Prostate gland (tissue), 2 donors: ENCODE measurements at regions not wholly inside any gene's neighbourhood (a gene's known extent, or its start where the extent isn't known, plus 50 kb on each side); places are given as distances from the start of the nearest gene placed in this dataset.

ENCODE experiments used
- POLR2A ChIP-seq: fragments of 450-650 bp; IDR thresholded peaks from one replicate; pipeline ENCODE4 v1.6.1; 2016; ENCODE audit warnings: antibody characterized with exemption, mild to moderate bottlenecking
- TF ChIP-seq, protein P1 (sequence below), 4 experiments: fragments of 200-600 bp in 2 of 4; fragments of 450-650 bp in 2 of 4; sonication (generic) in 2 of 4; IDR thresholded peaks; 1 replicate in 3 of 4; 2 replicates in 1 of 4; pipeline ENCODE4 v1.5.1; 2016 to 2019; ENCODE audit warnings: antibody characterized with exemption in 4 of 4, mild to moderate bottlenecking in 2 of 4, moderate library complexity in 2 of 4

DNA sequence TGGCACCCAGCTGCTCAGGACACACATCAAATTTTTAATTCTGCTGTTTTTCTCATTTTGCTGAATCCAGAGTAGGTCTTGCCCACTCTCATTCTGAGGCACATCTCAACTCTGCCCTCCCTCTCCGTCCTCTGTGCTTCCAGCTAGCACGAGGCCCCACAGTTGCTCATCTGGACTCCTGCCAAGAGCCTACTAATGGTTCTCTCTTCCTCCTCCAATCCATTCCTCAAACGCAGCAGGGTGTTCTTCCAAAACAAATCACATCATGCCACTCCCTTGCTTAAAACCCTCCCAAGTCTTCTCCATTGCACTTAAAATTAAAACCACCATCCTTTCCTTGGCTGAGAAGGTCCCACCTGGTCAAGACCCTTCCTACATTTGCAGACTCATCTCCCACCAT is 49.8 kb upstream of the SCAF4 start:
- TF ChIP-seq POLR2A = no peak
- TF ChIP-seq, protein P1, sequence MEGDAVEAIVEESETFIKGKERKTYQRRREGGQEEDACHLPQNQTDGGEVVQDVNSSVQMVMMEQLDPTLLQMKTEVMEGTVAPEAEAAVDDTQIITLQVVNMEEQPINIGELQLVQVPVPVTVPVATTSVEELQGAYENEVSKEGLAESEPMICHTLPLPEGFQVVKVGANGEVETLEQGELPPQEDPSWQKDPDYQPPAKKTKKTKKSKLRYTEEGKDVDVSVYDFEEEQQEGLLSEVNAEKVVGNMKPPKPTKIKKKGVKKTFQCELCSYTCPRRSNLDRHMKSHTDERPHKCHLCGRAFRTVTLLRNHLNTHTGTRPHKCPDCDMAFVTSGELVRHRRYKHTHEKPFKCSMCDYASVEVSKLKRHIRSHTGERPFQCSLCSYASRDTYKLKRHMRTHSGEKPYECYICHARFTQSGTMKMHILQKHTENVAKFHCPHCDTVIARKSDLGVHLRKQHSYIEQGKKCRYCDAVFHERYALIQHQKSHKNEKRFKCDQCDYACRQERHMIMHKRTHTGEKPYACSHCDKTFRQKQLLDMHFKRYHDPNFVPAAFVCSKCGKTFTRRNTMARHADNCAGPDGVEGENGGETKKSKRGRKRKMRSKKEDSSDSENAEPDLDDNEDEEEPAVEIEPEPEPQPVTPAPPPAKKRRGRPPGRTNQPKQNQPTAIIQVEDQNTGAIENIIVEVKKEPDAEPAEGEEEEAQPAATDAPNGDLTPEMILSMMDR (IDR thresholded peaks at IDR 0.05) = no peak
